ENCODE measurements at regions not wholly inside any gene's neighbourhood (a gene's known extent, or its start where the extent isn't known, plus 50 kb on each side); places are given as distances from the start of the nearest gene placed in this dataset.
"Not testable (repeated sequence)": the region's sequence is repeated elsewhere in the genome, so short reads cannot be mapped to it uniquely, and the experiment has no call there.

GRCh38 chr13:62551588-62551987, 1135.9 kb upstream of the PCDH20 start:
- DNase-seq (ENCODE audit: low spot score): no peak

GRCh38 chr13:62544928-62545327, 1129.3 kb upstream of the PCDH20 start:
- DNase-seq (ENCODE audit: low spot score): no peak

GRCh38 chr13:62537593-62537992, 1121.9 kb upstream of the PCDH20 start:
- no peak for DNase-seq (ENCODE audit: low spot score)

DNA sequence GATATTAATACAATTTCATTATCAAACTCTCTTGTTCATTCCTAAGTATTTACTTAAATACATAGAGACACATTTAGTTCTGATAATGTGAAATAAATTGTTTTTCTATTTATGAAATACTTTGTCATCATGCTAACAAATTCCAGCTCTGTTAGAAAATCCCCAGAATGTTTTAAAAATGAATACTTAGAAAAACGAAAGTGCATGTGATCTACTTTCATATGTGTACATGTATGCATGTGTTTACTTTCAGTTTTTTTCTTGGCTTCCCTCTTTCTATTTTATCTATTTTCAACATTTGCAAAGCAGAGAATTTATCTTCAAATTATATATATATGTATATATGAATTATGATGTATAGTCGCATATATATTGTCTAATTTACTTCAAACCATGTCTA, 1110.0 kb upstream of the PCDH20 start:
- no peak for DNase-seq (ENCODE audit: low spot score)

DNA sequence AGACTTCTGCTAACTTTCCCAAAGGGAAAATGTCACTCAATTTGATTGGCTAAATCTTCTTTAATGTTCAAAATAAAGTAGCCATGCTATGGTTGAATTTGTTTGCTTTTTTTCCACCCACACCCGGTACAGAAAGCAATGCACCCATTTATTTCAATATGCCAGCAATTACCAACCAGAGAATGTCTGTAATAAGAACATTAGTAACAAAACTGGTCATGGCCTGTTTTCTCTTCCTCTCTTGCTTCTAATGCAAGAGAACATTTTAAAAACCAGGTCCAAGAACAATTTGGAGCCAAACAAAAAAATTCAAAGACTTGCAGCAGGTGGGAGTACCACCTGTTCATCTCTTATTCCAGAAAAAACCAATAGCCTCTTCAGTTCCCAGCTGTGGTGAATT, 1108.8 kb upstream of the PCDH20 start:
- no peak for DNase-seq (ENCODE audit: low spot score)

DNA sequence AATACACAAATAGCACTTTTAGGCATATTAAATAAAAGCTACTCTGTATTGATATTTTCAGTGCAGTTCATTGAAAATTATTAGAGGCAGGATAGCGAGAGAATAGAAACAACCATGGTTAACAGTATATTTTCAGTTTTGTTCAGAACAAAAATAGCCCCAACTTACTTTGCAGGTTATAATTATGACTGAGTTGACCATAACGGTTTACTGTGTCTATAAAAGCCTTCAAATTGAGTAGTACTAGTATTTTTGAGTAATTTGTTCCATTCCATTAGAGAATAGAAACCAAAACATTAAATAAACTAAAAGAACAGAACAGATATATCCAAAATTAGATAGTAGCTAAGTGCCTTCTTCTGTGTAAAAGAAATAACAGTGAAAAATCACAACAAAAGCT, 1108.4 kb upstream of the PCDH20 start:
- no peak for DNase-seq (ENCODE audit: low spot score)

DNA sequence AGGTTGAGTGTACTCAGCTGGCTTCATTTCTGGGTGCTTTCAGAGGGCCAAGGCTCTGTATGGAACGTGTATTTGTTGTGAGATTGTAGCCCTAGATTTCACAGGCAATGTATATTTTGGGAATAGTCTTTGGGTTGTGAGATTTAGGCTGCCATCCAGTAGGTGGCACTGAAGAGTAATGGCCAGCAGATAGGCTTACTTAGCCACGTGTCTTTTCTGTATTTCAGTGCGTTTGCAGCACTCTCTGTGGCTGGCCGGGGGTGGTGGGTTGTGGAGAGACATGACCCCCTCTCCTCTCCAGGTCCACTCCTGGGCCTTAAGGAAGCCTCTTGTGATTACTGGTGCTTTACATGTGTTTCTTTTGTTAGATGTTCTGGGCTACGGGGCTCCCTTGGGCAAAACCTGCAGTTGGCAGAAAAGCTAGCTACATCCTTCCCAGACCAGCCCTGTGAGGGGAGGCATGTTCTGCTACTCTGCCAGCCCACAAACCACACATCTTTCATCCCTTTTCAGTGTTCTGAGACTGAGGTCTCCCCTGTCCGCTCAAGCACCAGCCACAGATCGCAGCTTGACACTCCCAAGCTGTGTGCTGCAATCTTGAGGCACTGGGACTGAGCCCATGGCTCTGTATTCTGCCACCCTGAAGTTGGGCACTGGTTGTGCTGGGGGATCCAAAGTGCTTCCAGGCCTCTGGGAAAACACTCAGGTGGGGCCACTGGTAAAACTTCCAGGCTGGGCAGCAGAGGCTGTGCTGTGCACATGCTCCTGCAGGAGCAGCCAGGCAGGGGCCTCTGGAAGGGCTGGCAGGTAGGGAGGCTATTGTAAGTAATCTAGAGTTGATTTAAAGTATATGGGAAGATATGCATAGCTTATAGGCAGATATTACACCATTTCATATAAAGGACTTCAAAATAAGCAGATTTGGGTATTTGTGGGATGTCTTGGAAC, 1096.8 kb upstream of the PCDH20 start:
- DNase-seq (ENCODE audit: low spot score): peak; percentile 57

GRCh38 chr13:62510906-62511655, 1095.4 kb upstream of the PCDH20 start:
- DNase-seq (ENCODE audit: low spot score): no peak

GRCh38 chr13:62502588-62502987, 1086.9 kb upstream of the PCDH20 start:
- DNase-seq (ENCODE audit: low spot score): no peak

GRCh38 chr13:62489731-62490130, 1074.1 kb upstream of the PCDH20 start:
- DNase-seq (ENCODE audit: low spot score): no peak

- DNase-seq (ENCODE audit: low spot score): no peak
These were observed 1068.1 kb upstream of the PCDH20 start for GRCh38 chr13:62483774-62484173.

DNA sequence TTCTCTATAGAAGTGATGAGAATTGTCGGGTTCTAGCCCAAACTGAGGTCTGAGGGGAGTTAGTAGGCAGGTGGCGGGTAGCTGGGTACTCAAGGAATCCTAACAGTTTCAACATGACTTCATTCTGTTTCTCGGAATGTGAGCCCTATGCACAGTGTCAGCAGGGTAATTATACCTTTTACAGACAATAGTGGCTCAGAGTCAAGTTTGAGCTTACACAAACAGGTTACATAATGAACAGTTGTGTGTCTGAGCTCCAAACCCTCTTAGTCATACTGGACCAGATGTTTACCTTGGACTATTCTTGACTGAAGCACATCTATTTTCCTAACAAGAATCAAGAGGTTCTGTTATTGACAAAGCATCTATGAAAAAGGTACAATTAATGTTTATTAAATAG, 1066.7 kb upstream of the PCDH20 start:
- DNase-seq (ENCODE audit: low spot score): no peak

- no peak for DNase-seq (ENCODE audit: low spot score)
These were observed 1058.2 kb upstream of the PCDH20 start for GRCh38 chr13:62473944-62474237.

DNA sequence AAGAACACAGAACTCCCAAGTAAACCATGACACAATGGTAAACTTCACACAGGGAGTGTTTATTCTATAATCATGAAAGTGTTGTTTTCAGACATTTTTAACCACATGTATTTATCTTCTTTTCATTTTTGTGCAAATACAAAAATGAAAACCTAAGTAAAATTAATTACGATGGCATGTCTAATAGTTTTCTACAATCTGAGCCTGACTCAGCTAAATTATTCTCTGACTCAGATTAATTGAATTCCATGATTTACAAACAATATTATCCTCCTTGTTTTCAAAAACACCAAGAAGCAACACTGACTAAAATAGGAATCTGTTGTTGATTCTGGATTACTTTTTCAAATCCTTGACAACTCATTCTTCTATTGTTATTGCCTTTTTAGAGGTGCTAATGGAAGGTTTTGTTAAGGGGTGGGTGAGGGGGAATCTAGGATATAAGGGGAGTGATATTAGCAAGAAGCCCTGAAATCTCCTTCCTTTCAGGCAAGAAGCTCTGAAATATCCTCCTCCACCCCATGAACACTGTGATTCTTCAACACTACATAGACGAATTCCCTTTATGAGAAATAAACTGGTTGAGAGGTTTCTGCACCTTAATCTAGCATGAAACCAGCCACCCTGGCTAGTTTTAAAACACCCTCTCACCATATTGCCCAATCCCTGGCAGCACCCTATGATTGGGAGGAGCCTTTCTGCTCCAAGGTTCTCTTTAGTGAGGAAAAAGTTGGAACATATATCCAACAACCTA, 1057.7 kb upstream of the PCDH20 start:
- DNase-seq (ENCODE audit: low spot score): no peak

DNA sequence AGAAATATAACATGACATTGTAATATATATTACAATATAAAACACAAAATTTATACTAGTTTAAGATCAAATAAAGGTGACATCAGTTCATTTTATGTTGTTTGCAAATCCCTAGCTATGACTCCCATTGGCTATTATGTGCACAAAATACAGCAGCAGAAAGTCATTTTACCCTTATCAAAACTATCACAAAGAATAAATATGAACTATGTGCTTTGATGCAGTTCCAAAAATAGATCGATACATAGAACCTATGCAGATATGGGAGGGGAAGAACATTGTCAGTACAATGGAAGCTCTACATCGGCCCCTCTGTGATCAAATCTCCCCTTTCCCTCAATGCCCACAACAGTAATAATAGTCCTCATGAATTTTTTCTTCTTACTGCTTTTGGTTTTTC, 1038.1 kb upstream of the PCDH20 start:
- DNase-seq (ENCODE audit: low spot score): no peak

DNA sequence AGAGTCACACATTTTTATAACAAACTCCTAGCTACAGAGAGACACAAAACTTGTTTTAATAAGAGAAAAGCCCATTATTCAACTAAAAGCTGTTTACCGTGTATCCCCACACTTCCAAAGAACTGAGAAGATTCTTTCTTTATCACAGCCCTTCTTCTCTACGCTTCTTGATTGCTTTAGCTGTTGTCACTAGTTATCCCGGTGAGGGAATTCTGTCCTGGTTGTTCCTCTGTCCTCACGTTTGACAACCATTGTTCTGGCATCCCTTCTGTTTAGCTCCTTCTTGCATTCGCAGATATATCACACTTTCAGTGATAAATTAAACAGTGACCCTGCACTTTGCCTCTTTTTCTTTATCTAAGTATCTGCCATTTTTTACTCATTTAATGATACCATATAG, 1035.1 kb upstream of the PCDH20 start:
- DNase-seq (ENCODE audit: low spot score): no peak

DNA sequence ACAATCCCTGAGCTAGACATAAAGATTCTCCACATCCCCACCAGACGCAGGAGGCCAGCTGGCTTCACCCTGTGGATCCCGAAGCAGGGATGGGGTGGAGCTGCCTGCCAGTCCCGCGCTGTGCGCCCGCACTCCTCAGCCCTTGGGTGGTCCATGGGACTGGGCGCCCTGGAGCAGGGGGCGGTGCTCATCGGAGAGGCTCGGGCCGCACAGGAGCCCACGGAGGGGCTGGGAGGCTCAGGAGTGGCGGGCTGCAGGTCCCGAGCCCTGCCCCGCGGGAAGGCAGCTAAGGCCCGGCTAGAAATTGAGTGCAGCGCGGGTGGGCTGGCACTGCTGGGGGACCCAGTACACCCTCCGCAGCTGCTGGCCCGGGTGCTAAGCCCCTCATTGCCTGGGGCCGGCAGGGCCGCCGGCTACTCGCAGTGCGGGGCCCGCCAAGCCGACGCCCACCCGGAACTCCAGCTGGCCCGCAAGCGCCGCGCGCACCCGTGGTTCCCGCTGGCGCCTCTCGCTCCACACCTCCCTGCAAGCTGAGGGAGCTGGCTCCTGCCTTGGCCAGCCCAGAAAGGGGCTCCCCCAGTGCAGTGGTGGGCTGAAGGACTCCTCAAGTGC, 1032.2 kb upstream of the PCDH20 start:
- DNase-seq (ENCODE audit: low spot score): not testable (repeated sequence)

GRCh38 chr13:62444805-62445204, 1029.2 kb upstream of the PCDH20 start:
- no peak for DNase-seq (ENCODE audit: low spot score)

- no peak for DNase-seq (ENCODE audit: low spot score)
These were observed 1018.4 kb upstream of the PCDH20 start for GRCh38 chr13:62434081-62434480.

GRCh38 chr13:62433660-62434059, 1018.0 kb upstream of the PCDH20 start:
- no peak for DNase-seq (ENCODE audit: low spot score)

- DNase-seq (ENCODE audit: low spot score): no peak
These were observed 1017.3 kb upstream of the PCDH20 start for GRCh38 chr13:62432906-62433305.

GRCh38 chr13:62432295-62432694, 1016.6 kb upstream of the PCDH20 start:
- no peak for DNase-seq (ENCODE audit: low spot score)
